OCI-LY7 (cell line): ENCODE measurements at regions not wholly inside any gene's neighbourhood (a gene's known extent, or its start where the extent isn't known, plus 50 kb on each side); places are given as distances from the start of the nearest gene placed in this dataset.

Source experiments
- CTCF ChIP-seq: fragments of 200-600 bp; sonication (generic); conservative IDR thresholded peaks from 2 replicates; pipeline ENCODE4 v1.5.1; 2014; ENCODE audit warnings: mild to moderate bottlenecking, antibody characterized with exemption, low read length, moderate library complexity, mixed read lengths
- EZH2phosphoT487 ChIP-seq: fragments of 200-600 bp; sonication (generic); IDR thresholded peaks from 2 replicates; pipeline ENCODE4 v1.6.1; 2018; ENCODE audit warnings: low read depth, borderline replicate concordance, mild to moderate bottlenecking, mixed run types, antibody characterized with exemption, low read length, moderate library complexity, mixed read lengths

DNA sequence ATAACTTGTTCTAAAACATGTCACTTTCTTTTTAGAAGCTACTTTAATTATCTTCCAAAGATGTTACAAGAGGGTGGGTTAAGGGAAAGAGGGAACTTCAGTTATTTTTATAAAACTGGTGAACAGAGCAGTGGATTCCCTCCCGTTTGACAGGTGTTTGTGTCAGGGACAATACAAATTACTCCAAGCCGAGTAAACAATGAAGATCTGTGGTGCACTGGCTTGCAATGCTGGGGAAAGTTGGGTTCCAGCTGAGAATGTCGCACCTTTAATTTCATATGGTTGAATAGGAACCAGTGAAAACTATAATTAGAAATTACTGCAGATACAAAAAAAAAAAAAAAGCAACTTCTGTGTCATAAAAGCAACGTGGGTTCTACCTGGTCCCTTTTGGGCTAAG, 98.6 kb upstream of the TTC29 start:
- TF ChIP-seq CTCF: no peak
- no peak for TF ChIP-seq EZH2phosphoT487
